NCI-H526 treated with DMSO at 0.1 percent for 48 hours (cell line): ENCODE measurements at regions not wholly inside any gene's neighbourhood (a gene's known extent, or its start where the extent isn't known, plus 50 kb on each side); places are given as distances from the start of the nearest gene placed in this dataset.
"Not testable (repeated sequence)": the region's sequence is repeated elsewhere in the genome, so short reads cannot be mapped to it uniquely, and the experiment has no call there.

Experiments used
- DNase-seq: peaks from one replicate; lab custom pipeline; 2025; lab: John Stamatoyannopoulos, UW

GRCh38 chr14:59006179-59006578 lies 182.3 kb upstream of the DAAM1 start:
- not testable (repeated sequence) for DNase-seq

DNA sequence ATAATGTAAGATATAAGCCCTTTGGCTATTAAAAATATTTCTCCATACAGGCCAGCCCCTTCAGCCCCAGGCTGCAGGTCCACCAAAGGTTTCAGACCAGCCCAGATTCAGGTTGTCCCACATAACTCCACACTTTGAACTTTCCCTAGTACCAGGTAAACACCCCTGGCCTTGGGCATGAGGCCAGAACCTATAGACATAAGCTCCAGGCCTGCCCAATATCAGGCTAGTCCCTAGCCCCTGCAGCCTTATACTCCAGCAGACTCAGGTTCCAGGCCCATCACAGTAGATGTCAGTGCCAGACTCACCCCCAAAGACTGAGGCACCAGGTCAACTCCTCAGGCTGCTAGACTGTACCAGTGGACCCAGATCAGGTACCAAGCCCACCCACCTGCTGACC lies 178.5 kb upstream of the DAAM1 start:
- DNase-seq = no peak

GRCh38 chr14:59013672-59014298 lies 174.7 kb upstream of the DAAM1 start:
- no peak for DNase-seq

- DNase-seq = no peak
Observed at GRCh38 chr14:59015482-59015881, 173.0 kb upstream of the DAAM1 start.

DNA sequence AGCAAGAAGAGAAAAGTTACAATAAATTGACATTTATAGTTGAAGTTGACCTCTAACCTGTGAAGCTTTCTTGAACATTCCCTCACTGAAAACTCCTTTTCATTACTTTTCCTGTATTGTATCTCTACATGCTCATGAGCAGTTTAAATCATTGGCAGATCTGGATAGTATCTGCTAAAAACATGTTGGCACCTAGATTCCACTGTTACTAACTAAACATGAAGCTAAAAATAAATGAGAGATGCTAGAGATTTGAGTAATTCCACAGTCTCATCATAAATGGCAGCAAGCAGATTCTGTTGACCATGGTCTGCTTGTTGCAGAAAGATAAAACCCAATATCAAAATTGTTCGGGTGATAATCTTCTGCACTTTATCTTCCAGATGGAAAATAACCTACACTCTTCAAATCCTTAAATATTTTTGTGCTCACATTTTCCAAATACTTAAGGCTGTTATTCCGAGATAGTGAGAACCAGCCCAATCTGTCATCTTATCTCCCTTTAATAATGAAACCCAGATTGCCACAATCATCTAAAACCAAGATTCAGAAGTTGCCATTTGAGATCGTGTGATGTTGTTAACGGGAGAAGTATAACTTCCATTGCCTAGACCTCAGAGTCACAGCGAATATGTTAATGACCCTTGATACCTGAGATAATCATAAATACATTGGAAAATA lies 171.0 kb upstream of the DAAM1 start:
- no peak for DNase-seq

DNA sequence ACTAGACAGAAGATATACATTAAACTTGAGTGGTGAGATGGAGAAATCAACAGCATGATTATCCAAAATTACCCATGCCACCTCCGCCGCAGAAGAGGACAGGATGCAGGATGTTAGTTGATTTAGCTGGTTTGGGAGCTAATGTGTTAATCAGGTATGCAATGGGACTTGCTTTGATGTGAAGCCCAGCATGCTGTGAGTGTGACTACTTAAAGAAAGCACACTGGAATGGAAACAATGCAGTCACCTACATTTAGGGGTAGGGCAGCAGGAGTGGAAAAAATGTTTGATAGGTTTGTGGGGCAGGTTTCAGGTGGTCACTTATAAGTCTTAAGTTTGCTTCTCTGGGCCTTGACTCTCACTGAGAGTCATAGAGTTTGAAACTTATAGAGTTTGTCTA lies 170.0 kb upstream of the DAAM1 start:
- DNase-seq = no peak

DNA sequence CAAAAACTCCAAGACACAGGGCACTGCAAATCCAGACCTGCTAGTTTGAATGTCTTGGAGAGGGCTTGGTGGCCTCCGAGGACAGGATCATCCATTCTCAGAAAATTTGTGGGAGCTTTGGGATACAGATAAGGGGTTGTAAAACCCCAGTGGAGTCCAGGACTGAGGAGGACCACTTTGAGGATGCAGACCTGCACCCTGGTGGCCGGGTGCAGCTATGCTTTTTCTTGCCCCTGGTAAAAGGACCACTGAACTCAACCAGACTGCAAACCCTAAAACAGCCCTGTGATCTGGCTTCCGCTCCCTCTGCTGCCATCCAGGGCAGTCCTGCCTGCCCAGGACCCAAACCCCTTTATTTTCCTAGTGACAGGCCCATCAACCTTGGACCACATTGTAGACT lies 169.5 kb upstream of the DAAM1 start:
- no peak for DNase-seq

- DNase-seq = no peak
Observed at GRCh38 chr14:59020382-59020781, 168.1 kb upstream of the DAAM1 start.

- DNase-seq = no peak
Observed at GRCh38 chr14:59022144-59022543, 166.3 kb upstream of the DAAM1 start.

DNA sequence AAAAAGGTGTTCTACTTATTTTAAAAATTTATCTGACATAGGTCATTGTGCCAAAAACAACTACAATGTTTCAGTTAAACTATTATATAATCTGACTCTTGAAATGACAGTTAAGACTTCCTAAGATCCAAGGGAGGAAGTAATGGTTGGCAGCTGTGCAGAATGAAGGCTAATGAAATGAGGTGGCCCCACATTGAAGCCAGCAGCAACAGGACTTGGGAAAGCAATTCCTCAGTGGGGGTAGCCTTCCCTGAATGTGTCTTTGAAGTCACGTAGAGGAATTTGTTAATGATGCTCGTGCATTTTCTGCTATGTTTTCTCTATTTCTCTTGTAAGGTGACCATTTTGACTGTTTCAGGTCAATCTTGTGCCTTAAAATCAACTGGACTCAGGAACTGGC lies 162.4 kb upstream of the DAAM1 start:
- DNase-seq = no peak

DNA sequence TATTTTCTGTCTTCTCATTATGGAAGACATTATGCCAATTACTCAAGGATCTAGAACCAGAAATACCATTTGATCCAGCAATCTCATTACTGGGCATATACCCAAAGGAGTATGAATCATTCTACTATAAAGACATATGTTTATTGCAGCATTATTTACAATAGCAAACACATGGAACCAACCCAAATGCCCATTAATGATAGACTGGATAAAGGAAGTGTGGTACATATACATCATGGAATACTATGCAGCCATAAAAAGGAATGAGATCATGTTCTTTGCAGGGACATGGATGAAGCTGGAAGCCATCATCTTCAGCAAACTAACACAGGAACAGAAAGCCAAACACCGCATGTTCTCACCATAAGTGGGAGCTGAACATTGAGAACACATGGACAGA lies 161.8 kb upstream of the DAAM1 start:
- not testable (repeated sequence) for DNase-seq

DNA sequence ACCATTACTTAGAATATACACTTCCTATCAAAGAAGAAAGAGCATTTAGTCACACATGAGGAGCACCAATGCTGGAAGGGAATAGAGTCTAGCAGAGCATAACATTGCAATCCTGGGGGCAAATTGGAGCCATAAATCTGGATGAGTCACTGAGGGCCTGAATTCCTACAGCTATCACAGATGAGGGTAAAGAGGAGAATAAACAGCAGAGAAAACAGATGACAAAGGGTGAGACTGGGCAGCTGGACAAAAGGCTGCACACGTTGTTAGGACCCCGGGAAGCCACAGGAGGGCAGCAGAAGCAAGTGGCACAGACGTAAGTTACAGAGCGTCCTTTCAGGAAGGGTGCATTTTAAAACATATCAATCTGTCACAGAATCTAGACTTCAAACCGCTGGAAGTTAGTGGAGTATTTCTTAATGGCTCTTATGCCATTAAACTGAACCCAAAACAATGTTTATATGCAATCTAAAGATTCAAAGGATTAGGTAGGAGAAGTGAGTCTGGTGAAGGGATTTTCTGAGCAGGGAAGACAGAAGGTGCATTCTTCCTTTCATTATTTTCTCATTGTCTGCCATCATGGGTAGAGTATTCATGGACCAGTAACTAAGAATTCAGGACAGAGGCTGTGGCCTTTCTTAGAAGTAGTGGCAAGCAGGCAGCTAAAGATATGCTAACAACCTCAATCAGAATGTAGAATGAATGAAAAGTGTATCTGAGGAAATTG lies 159.8 kb upstream of the DAAM1 start:
- DNase-seq = peak; percentile 75

DNA sequence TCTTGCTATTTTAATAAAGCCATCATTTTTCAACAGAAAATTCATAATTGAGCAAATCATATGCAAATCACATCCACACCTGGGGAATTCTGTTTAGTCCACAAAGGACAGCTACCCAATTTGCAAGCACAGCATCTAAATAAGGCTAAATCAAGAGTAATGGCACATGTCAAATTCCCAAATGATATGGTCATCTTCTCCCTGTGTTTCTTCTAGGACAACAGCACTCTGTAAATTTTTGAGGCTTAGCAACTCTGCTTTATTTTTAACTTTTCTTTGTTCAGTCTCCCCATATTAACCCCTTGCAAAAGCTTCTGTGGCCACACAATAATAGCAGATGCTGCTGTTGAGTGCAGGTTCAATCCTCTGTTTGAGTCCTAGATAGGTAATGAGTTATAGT lies 155.6 kb upstream of the DAAM1 start:
- DNase-seq = peak; percentile 85

DNA sequence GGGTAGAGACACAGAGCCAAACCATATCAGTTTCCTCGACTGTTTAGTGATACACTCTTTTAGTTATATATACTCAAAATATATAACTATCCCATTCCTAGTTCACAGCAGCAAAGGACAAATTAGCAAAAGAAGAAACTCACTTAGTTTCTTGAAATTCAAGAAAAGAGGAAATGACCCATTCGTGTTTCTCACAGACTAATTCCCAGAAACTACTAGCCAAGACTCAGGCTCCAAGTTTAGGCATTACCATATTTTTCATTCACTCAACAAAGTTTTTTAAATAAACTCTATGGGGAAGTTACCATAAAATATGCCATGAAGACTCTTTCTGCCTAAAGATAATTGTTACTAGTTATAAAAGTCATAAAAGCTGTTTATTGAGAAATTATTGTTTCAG lies 152.3 kb upstream of the DAAM1 start:
- DNase-seq = no peak

DNA sequence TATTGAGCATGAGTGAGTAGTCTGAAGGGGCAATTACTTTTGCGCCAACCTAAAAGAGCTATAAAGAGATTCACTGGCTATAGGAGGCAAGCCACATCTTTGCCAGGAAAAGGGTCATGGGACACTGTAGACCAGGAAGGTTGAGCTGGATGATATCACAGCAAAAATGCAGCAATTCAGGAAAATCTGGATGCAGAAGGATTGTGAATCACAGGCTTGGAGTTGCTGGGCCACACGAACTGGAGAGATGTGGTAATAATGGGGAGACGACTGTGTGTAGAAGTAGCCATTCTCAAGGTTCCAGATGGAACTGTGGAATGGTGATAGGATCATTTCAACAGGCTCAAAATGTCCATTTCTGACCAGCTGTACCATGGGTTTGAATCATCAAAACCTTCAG lies 151.4 kb upstream of the DAAM1 start:
- DNase-seq = no peak

- no peak for DNase-seq
Observed at GRCh38 chr14:59037620-59038019, 150.8 kb upstream of the DAAM1 start.

GRCh38 chr14:59038746-59039145 lies 149.7 kb upstream of the DAAM1 start:
- DNase-seq = no peak

DNA sequence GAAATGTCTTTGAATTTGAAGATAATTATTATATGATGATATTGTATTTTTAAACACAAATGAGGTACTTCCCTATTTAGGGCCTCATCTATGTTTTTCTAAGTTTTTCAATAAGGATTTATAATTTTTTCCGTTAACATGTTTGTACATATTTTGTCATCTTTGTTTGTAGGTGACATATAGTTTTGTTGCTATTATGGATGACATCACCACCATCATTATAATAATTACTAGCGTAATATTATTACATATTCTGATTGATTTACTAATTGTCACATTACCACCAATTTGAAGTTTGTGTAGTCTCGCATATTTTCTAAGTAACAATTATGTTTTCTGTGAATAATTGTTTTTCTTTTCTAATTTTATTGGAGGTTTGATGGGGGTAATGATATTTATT lies 147.2 kb upstream of the DAAM1 start:
- no peak for DNase-seq

GRCh38 chr14:59044707-59045106 lies 143.8 kb upstream of the DAAM1 start:
- no peak for DNase-seq

GRCh38 chr14:59046746-59047145 lies 141.7 kb upstream of the DAAM1 start:
- no peak for DNase-seq

DNA sequence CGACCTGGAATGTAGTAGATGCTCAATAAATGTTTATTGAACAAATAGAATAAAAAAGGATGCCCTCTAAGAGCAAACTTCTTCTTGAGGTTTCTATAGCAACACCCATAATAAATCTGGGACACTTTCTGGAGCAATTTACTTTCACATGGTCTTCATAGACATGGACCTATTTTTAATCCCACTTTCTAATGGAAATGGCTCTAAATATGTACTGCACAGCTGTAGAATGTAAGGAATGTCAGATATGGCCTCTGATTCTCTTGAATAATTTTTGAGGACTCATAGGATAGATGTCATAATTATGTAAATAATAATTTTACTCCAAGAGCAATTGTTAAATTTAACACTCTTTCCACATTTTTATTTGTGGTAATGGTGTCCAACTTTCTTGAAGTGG lies 133.5 kb upstream of the DAAM1 start:
- DNase-seq = no peak

DNA sequence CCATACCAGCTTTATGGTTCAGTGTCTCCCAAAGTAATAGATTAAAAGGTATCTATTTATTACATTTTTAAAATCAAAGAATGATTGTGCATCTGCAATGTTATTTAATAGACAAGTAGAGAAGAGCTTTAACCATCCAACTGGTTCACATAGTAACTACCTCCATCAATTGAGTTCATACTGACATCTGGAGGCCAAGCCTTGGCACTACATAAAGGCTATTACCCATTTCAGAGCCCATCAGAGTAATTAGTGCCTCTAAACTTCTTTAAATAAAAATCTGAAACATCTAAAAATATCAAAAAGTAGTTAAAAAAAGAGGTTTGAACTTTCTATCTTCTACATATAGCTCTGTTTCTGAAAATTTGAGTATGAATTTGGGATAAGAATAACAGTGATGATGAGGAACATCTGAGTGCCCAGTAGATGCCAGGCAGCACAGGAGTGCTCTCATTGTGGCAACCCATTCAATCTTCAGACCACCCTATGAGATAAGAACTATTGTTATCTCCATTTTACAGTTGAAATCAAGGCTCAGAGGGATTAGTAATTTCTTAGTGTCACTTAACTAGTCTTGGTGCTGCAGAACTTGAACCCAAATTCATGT lies 132.9 kb upstream of the DAAM1 start:
- peak; percentile 39 for DNase-seq

- no peak for DNase-seq
Observed at GRCh38 chr14:59057551-59057950, 130.9 kb upstream of the DAAM1 start.
